Activated T-cell treated with anti-CD3 and anti-CD28 coated beads, Interleukin-2, amount 50 U/mL, for 24 hours (primary cell): ENCODE measurements at regions not wholly inside any gene's neighbourhood (a gene's known extent, or its start where the extent isn't known, plus 50 kb on each side); places are given as distances from the start of the nearest gene placed in this dataset.

ENCODE experiments used
- DNase-seq: peaks from one replicate; pipeline ENCODE4 v3.0.0-alpha.2; 2020
- H3K27ac Mint-ChIP-seq: 2 replicates; pipeline ENCODE4 v1.8.0; 2020; ENCODE audit warnings: mild to moderate bottlenecking, mixed read lengths
- H3K27me3 Mint-ChIP-seq: 2 replicates; pipeline ENCODE4 v1.8.0; 2020; ENCODE audit warnings: mixed read lengths
- H3K36me3 Mint-ChIP-seq: 2 replicates; pipeline ENCODE4 v1.8.0; 2020; ENCODE audit warnings: low read depth, mixed read lengths
- H3K4me1 Mint-ChIP-seq: 2 replicates; pipeline ENCODE4 v1.8.0; 2020; ENCODE audit warnings: low read depth, mixed read lengths
- H3K4me3 Mint-ChIP-seq: 2 replicates; pipeline ENCODE4 v1.8.0; 2020; ENCODE audit warnings: mild to moderate bottlenecking, moderate library complexity, mixed read lengths
- H3K9me3 Mint-ChIP-seq: 2 replicates; pipeline ENCODE4 v1.8.0; 2020; ENCODE audit warnings: mixed read lengths

DNA sequence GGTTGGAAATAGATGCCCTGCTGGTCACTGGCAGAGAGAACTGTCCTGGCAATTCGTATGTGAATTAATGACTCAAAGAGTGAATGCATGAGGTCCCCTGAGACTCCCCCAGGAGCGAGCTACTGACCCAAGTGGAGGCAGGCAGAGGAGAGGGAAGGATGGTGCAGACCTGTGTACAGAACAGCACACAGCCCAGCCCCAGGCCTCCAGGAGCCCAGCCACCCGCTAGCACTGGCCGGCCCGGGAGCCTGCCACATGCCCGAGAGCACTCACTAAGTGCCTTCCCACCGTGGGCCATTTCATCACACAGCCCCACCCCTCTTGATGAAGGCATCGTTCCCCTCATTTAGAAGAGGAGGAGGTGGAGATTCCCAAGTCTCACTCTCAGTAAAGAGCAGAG, 62.0 kb upstream of the IGSF21 start:
- no peak overlapping the region for H3K27ac Mint-ChIP-seq
- no peaks in the 10 kb centered on the region for H3K4me1 Mint-ChIP-seq
- no peak overlapping the region for H3K4me3 Mint-ChIP-seq
- no peaks in the 10 kb centered on the region for H3K36me3 Mint-ChIP-seq
- no peak for DNase-seq
- H3K9me3 Mint-ChIP-seq = peaks cover 6% of the 10 kb centered on the region
- peaks cover 11% of the 10 kb centered on the region for H3K27me3 Mint-ChIP-seq

DNA sequence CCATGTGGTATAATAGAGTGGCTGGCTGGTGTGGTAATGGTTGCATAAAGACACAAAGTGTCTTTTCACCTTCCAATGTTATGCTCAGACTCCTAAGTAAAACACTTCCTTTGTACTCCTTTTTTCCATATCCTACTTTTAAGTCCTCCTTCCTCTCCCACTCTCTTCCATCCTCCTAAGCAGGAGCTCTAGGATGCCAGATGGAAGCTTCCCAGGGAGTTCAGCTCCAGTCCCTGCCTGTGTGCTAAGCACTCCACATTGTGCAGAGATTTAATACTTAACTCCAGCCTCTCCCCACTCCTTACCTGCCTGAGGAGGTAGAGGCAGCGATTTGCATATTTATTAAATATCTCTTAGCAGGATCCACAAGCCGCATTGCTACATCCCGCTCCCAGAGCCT, 60.5 kb upstream of the IGSF21 start:
- H3K4me3 Mint-ChIP-seq = no peak overlapping the region
- peaks cover 13% of the 10 kb centered on the region for H3K27me3 Mint-ChIP-seq
- peaks cover 6% of the 10 kb centered on the region for H3K9me3 Mint-ChIP-seq
- H3K4me1 Mint-ChIP-seq = no peaks in the 10 kb centered on the region
- H3K36me3 Mint-ChIP-seq = no peaks in the 10 kb centered on the region
- DNase-seq = no peak
- H3K27ac Mint-ChIP-seq = no peak overlapping the region

DNA sequence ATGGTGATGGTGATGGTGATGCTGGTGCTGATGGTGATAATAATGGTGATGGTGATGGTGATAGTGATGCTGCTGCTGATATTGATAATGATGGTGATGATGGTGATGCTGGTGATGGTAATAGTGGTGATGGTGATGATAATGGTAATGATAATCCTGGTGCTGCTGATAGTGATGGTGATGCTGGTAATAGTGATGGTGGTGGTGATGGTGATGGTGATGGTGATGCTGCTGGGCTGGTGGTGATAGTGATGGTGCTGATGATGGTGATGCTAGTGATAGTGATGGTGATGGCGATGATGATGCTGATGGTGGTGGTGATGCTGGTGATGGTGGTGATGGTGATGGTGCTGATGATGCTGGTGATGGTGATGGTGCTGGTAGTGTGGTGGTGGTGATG, 58.4 kb upstream of the IGSF21 start:
- Mint-ChIP-seq H3K4me3 (no peak overlapping the region), H3K4me1 (no peaks in the 10 kb centered on the region), H3K9me3 (peaks cover 6% of the 10 kb centered on the region), H3K27me3 (peaks cover 7% of the 10 kb centered on the region), H3K27ac (no peak overlapping the region), H3K36me3 (no peaks in the 10 kb centered on the region)
- no peak for DNase-seq

GRCh38 chr1:18052671-18053070, 54.9 kb upstream of the IGSF21 start:
- no peak for DNase-seq
- H3K27ac Mint-ChIP-seq = no peak overlapping the region
- H3K4me1 Mint-ChIP-seq = no peaks in the 10 kb centered on the region
- no peak overlapping the region for H3K4me3 Mint-ChIP-seq
- H3K9me3 Mint-ChIP-seq = peaks cover 6% of the 10 kb centered on the region
- no peaks in the 10 kb centered on the region for H3K36me3 Mint-ChIP-seq
- H3K27me3 Mint-ChIP-seq = peaks cover 13% of the 10 kb centered on the region

DNA sequence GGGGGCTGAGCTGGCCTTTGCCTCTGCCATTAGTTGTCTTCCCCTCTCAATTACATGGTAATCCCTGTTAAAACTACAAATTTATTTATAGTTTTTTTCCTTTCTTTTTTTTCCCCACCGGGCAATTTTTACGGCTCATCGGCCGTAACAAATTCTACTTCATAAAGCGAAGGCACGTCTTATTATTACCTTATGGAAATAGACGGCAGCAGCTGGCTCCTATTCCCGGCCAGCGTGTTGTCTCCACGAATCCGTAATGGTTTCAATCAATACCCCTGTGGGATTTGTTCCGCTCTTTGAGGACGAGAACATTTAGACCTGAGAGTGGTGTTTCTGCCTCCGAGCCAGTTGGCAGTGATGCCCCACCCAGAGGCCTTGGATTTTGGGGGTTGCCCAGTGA, 52.4 kb upstream of the IGSF21 start:
- no peak overlapping the region for H3K27ac Mint-ChIP-seq

GRCh38 chr1:18056545-18056944, 51.1 kb upstream of the IGSF21 start:
- no peaks in the 10 kb centered on the region for H3K9me3 Mint-ChIP-seq
- H3K4me1 Mint-ChIP-seq = no peaks in the 10 kb centered on the region
- H3K4me3 Mint-ChIP-seq = no peak overlapping the region
- H3K27ac Mint-ChIP-seq = no peak overlapping the region
- H3K27me3 Mint-ChIP-seq = peaks cover 13% of the 10 kb centered on the region
- H3K36me3 Mint-ChIP-seq = no peaks in the 10 kb centered on the region
- no peak for DNase-seq

More for the DNA sequence above, 52.4 kb upstream of the IGSF21 start:
- no peak for DNase-seq
- Mint-ChIP-seq H3K27me3 (peaks cover 13% of the 10 kb centered on the region), H3K4me1 (no peaks in the 10 kb centered on the region), H3K4me3 (no peak overlapping the region), H3K36me3 (no peaks in the 10 kb centered on the region), H3K9me3 (no peaks in the 10 kb centered on the region)

GRCh38 chr1:18057623-18058022, 50.0 kb upstream of the IGSF21 start:
- no peak overlapping the region for H3K27ac Mint-ChIP-seq
- H3K27me3 Mint-ChIP-seq = peaks cover 15% of the 10 kb centered on the region
- DNase-seq = no peak
- no peaks in the 10 kb centered on the region for H3K36me3 Mint-ChIP-seq
- H3K4me3 Mint-ChIP-seq = no peak overlapping the region
- peaks cover 5% of the 10 kb centered on the region for H3K9me3 Mint-ChIP-seq
- no peaks in the 10 kb centered on the region for H3K4me1 Mint-ChIP-seq
